Activated CD4-positive, alpha-beta memory T cell treated with anti-CD3 and anti-CD28 coated beads for 36 hours (primary cell): ENCODE measurements at regions not wholly inside any gene's neighbourhood (a gene's known extent, or its start where the extent isn't known, plus 50 kb on each side); places are given as distances from the start of the nearest gene placed in this dataset.

Source experiments
- CTCF ChIA-PET: fragments of 350-600 bp; sonication (Branson Sonifier 250); formaldehyde crosslinking; loops from one replicate; lab custom pipeline; 2021; ENCODE audit warnings: antibody characterized with exemption, inconsistent platforms; lab: Charles Lee
- POLR2A ChIA-PET: fragments of 350-600 bp; sonication (Branson Sonifier 250); formaldehyde crosslinking; loops from one replicate; lab custom pipeline; 2021; ENCODE audit warnings: antibody characterized with exemption; lab: Charles Lee
- DNase-seq: peaks from one replicate; pipeline ENCODE4 v3.0.0-alpha.2; 2020
- H3K27ac Mint-ChIP-seq: one replicate; pipeline ENCODE4 v1.8.0; 2021; ENCODE audit warnings: mixed read lengths
- H3K27me3 Mint-ChIP-seq: one replicate; pipeline ENCODE4 v1.8.0; 2021; ENCODE audit warnings: mixed read lengths
- H3K36me3 Mint-ChIP-seq: one replicate; pipeline ENCODE4 v1.8.0; 2021; ENCODE audit warnings: mixed read lengths
- H3K4me1 Mint-ChIP-seq: one replicate; pipeline ENCODE4 v1.8.0; 2021; ENCODE audit warnings: low read depth, mixed read lengths
- H3K4me3 Mint-ChIP-seq: one replicate; pipeline ENCODE4 v1.8.0; 2021; ENCODE audit warnings: mild to moderate bottlenecking, mixed read lengths
- H3K9me3 Mint-ChIP-seq: one replicate; pipeline ENCODE4 v1.8.0; 2021; ENCODE audit warnings: mixed read lengths
- intact Hi-C: fragments of 100-400 bp; cut with micrococcal nuclease; formaldehyde crosslinking; loops from one replicate; pipeline ENCODE4 v1.15.1; 2023

GRCh38 chr2:47620770-47621437 is 50.1 kb upstream of the KCNK12 start:
- no peaks in the 10 kb centered on the region for H3K4me1 Mint-ChIP-seq
- intact Hi-C loops: no loop called here
- no peaks in the 10 kb centered on the region for H3K36me3 Mint-ChIP-seq
- no peak overlapping the region for H3K27ac Mint-ChIP-seq
- no peak overlapping the region for H3K4me3 Mint-ChIP-seq
- POLR2A ChIA-PET: no interaction called here
- CTCF ChIA-PET: no interaction called here
- DNase-seq: no peak
- H3K9me3 Mint-ChIP-seq: no peaks in the 10 kb centered on the region
- peaks cover under 1% of the 10 kb centered on the region for H3K27me3 Mint-ChIP-seq
